ENCODE measurements at regions not wholly inside any gene's neighbourhood (a gene's known extent, or its start where the extent isn't known, plus 50 kb on each side); places are given as distances from the start of the nearest gene placed in this dataset.

DNA sequence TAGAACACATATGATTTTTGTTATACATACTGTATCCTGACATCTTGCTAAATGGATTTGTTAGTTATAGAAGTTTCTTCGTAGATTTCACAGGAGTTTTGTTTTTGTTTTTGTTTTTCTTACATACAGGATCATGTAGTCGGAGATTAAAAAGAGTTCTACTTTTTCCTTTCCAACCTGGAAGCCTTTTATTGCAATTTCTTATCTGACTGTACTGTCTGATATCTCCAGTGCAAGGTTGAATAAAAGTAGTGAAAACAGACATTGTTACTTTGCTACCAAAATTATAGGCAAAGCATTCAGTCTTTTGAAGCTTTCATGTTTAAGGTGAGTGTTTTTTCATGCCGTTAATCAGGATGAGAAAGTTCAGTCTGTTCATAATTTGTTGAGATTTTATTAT is 117.4 kb upstream of the PRSS3 start:
- no peak for TF ChIP-seq POLR2A (IDR thresholded peaks at IDR 0.05)
- TF ChIP-seq, protein P1, sequence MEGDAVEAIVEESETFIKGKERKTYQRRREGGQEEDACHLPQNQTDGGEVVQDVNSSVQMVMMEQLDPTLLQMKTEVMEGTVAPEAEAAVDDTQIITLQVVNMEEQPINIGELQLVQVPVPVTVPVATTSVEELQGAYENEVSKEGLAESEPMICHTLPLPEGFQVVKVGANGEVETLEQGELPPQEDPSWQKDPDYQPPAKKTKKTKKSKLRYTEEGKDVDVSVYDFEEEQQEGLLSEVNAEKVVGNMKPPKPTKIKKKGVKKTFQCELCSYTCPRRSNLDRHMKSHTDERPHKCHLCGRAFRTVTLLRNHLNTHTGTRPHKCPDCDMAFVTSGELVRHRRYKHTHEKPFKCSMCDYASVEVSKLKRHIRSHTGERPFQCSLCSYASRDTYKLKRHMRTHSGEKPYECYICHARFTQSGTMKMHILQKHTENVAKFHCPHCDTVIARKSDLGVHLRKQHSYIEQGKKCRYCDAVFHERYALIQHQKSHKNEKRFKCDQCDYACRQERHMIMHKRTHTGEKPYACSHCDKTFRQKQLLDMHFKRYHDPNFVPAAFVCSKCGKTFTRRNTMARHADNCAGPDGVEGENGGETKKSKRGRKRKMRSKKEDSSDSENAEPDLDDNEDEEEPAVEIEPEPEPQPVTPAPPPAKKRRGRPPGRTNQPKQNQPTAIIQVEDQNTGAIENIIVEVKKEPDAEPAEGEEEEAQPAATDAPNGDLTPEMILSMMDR (IDR thresholded peaks at IDR 0.05), result no peak

Data from heart left ventricle (tissue), 13 donors.